MV-4-11 (cell line): ENCODE measurements at regions not wholly inside any gene's neighbourhood (a gene's known extent, or its start where the extent isn't known, plus 50 kb on each side); places are given as distances from the start of the nearest gene placed in this dataset.

ENCODE experiments used
- DNase-seq: peaks from one replicate; lab custom pipeline; 2025; lab: John Stamatoyannopoulos, UW

DNA sequence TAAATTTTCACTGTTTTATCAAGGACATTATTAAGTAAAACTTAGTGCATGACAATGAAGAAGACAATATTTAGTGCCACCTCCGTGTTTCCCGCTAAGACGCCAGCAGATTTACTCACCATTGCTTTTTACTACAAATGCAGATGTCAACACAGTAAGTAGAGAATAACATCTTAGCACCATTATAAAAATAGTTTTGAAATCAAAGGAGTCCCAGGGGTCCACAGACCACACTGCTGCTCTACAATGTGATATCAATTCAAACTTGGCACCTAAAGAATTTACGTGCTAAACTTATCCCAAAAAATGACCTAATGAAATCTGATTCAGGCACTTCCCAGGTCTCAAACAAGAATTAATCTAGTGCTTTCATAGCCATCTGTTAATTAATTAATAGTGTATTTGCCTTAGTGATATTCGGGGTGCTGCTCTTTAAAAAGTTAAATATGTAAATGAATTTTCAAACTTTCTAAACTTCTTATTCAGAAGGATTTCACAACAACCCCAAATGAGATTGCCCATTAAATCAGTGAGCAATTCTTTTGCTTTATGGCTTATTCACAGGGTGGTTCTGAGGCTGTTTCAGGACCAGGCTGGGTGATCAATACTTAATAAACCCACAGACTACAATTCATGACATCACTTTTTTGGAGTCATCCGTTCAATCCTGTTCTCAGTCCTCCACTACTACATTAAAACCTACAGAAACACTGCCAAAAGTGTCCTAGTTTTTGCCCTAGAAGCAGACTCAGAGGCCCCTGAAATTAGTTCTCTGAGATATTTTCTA, 161.3 kb upstream of the LMNTD1 start:
- DNase-seq = no peak

DNA sequence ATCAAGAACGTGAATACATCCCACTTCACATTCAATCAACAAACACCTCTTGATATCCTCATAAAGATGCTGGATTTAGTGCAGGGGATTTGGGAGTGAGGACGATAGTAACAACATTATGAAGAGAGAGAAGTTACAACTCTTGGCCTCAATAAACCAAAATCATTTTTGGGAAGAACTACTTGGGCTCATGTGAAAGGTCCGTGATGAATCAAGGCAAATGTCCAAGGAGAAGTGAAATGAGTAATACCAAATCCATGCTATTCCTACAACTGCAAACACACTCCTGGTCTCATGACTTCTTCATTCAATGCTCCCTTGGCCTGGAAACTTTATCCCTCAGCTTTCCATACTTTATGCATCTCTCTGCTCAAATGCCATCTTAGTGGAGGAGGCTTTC, 162.0 kb upstream of the LMNTD1 start:
- no peak for DNase-seq

DNA sequence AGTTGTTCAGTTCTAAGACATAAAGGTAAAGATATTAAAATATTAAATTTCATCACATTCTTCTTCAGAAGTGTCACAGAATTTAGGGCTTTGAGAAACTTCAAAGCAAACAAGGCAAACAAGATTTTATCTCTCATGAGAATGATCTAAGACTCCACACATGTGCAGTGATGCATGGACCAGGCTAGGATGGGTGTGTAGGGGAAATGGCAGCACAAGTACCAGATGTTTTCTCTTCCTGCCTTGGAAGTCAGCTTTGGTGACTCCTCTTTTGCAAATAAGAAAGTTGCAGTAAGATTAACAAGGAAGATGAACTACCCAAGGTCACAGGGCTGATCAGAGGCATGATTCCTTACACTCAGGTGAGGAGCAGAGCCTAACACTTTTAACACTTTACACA, 163.8 kb upstream of the LMNTD1 start:
- DNase-seq = no peak

- no peak for DNase-seq
Observed at GRCh38 chr12:25717552-25717951, 164.5 kb upstream of the LMNTD1 start.

DNA sequence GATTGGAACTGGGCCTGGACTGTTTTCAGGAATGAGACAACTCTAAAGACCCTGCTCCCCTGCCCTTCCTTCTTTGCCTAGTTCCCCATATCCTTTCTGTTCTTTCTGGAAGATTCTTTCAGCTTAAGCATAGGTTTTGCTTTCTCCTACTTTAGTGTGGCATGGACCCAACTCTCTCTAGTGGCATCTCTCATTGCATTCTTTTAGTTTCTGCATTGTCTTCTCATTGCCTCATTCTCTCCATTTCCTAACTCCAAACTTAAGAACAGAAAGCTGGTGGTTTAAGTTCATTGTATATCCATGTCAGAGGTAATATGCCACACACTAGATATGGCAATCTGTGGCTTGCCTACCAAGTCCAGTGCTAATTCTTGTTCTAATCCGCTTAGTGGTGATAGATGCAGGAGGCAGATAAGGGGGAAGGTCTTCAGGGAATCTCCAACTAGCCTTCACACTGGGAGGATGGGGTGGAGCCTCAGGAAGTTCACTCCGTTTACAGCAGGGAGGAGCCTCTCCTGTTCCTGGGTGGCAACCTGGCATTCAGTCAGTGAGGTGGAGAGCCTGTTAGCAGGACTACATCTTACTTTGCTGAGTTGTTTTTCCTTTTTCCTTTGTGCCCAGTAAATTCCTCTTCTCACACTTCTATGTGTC, 165.1 kb upstream of the LMNTD1 start:
- DNase-seq = no peak

DNA sequence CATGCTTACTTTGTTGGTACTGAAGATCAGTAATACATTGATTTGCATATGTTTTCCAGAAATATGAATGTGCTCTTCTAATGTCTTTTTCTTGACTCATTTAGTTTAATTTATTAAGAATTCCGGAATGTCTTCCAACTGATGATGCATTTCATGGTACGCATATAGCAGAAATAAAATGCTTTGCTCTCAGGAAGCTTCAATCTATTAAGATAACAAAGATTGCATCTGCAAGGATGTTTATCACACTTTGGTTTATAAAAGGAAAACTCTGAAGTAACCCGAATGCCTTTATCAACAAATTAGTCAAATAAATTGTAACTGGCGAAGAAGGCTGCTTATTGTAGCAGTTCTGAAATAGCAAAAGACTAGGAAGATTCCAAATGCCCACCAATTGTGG, 166.4 kb upstream of the LMNTD1 start:
- DNase-seq = no peak

GRCh38 chr12:25723336-25723735, 170.3 kb upstream of the LMNTD1 start:
- no peak for DNase-seq

- no peak for DNase-seq
Observed at GRCh38 chr12:25723921-25724491, 170.9 kb upstream of the LMNTD1 start.

DNA sequence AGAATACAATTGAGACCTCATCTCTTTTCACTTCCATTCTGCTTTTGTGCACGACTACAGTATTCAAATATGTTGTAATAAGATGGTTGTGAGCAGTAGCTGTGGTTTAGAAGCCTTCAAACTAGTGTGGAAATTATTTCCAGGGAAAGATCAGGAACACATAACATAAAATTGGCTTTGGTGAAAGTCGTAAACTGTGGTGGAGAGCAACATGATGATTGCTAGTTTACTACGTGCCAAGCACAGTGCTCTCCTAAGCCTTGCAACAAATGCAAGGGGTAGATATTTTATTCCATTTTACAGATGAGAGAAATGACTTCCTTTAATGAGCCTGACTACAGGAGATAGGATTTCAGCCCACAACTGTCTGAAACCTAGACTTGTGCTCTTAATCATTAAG, 172.4 kb upstream of the LMNTD1 start:
- no peak for DNase-seq

DNA sequence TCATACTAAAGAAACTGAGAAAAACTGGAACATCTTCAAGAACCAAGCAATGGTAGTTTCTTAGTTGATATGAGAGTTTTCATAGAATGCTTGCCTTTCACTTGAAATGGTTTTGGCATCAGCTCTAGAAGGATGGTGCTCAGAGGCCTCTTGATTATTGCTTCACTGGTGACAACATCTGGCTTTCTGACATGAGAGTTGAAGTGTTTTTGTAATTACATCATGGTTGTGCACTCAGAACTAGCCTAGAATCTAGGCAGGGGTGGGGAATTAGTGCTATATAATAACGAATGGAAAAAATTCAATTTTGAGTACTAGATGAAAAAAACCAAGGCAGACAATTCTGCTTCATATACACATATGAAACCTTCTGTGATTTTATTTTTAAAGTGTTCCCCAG, 172.8 kb upstream of the LMNTD1 start:
- DNase-seq = peak; percentile 55

GRCh38 chr12:25728056-25728595, 175.0 kb upstream of the LMNTD1 start:
- DNase-seq = no peak

DNA sequence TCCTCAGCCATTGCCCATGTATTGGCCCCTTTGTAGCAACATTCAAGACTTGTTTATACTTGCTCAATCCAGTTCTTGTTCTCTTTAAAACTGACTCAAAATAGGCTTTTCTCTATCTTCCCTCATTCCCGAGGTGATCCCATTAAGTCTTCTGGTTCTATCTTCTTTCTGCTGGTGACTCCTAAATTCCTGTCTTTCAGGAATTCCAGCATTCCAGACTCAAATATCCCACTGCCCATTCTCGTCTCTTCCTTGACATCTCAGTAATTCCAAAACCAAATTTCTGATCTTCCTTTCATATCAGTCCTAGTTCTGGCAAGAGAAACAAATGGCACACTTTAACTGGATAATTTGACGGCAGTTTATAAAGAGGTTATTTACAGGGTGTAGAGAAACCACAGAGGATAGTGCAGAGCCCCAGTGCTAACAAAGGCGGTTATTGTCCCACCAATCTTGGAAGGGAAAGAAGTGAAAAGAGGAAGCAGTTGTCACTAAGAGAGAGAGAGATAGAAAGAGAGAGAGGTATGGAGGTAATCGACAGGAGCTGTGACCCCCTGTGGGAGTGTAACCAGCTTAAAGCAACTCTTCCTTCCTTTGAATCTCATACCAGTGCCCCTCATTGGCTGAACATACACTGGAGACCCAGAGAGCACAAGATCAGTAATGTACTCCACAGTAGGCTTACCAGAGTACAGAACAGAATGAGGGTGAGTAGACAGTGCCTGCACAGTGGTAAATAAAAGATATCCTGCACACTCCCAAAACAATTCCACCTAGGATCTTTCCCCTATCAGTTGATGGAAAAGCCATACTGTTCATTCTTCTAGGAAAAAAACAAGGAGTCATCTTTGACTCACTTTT, 177.6 kb upstream of the LMNTD1 start:
- peak; percentile 91 for DNase-seq

GRCh38 chr12:25733541-25733940, 180.5 kb upstream of the LMNTD1 start:
- DNase-seq = no peak

- DNase-seq = peak; percentile 76
Observed at GRCh38 chr12:25734529-25735180, 181.6 kb upstream of the LMNTD1 start.

GRCh38 chr12:25740617-25741016, 187.5 kb upstream of the LMNTD1 start:
- no peak for DNase-seq

GRCh38 chr12:25741917-25742316, 188.8 kb upstream of the LMNTD1 start:
- no peak for DNase-seq

GRCh38 chr12:25743679-25744215, 190.7 kb upstream of the LMNTD1 start:
- peak; percentile 77 for DNase-seq

GRCh38 chr12:25744313-25744712, 191.2 kb upstream of the LMNTD1 start:
- no peak for DNase-seq

- no peak for DNase-seq
Observed at GRCh38 chr12:25745281-25745680, 192.2 kb upstream of the LMNTD1 start.

- no peak for DNase-seq
Observed at GRCh38 chr12:25746131-25746530, 193.0 kb upstream of the LMNTD1 start.

- DNase-seq = no peak
Observed at GRCh38 chr12:25752710-25753309, 199.7 kb upstream of the LMNTD1 start.
